Keratinocyte (primary cell): ENCODE measurements at regions not wholly inside any gene's neighbourhood (a gene's known extent, or its start where the extent isn't known, plus 50 kb on each side); places are given as distances from the start of the nearest gene placed in this dataset.

Experiments used
- EZH2 ChIP-seq: IDR thresholded peaks from one replicate; pipeline ENCODE4 v1.6.1; 2012; ENCODE audit warnings: inconsistent platforms, mild to moderate bottlenecking, low read length, moderate library complexity
- TF ChIP-seq, protein P1 (sequence below), 3 experiments: IDR thresholded peaks in 1 of 3; conservative IDR thresholded peaks in 1 of 3; optimal IDR thresholded peaks in 1 of 3; 2 replicates in 2 of 3; 3 replicates in 1 of 3; pipeline versions ENCODE3 to v1.5.1; 2011; ENCODE audit warnings: low read length in 3 of 3, mild to moderate bottlenecking in 3 of 3, moderate library complexity in 2 of 3, control low read depth in 1 of 3, inconsistent platforms in 1 of 3; ENCODE audit not compliant: insufficient read depth in 2 of 3; ENCODE audit errors: extremely low read depth in 1 of 3

DNA sequence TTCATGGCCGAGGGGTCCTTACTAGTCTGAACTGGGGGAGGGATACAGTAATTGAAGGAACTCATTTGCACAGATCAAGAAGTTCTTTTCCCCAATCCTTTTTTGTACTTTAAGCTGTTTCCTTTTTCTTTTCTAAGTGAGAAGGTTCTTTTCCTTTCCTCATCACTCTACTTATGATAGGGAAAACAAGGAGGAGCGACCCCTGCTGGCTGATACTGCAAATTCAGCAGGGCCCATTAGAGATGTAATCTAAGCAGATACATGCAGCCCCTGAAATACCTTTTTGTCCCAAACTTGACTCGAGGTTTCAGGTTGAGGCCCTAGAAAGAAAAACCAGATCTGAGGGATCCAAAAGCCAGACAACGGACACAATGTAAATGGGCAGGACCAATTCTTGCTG is 305.5 kb downstream of the DNAJB9 start:
- TF ChIP-seq, protein P1, sequence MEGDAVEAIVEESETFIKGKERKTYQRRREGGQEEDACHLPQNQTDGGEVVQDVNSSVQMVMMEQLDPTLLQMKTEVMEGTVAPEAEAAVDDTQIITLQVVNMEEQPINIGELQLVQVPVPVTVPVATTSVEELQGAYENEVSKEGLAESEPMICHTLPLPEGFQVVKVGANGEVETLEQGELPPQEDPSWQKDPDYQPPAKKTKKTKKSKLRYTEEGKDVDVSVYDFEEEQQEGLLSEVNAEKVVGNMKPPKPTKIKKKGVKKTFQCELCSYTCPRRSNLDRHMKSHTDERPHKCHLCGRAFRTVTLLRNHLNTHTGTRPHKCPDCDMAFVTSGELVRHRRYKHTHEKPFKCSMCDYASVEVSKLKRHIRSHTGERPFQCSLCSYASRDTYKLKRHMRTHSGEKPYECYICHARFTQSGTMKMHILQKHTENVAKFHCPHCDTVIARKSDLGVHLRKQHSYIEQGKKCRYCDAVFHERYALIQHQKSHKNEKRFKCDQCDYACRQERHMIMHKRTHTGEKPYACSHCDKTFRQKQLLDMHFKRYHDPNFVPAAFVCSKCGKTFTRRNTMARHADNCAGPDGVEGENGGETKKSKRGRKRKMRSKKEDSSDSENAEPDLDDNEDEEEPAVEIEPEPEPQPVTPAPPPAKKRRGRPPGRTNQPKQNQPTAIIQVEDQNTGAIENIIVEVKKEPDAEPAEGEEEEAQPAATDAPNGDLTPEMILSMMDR (optimal IDR thresholded peaks at IDR 0.05 in 1 of 3, IDR thresholded peaks at IDR 0.05 in 1 of 3, conservative IDR thresholded peaks at IDR 0.05 in 1 of 3; ENCODE audit: extremely low read depth in 1 of 3, insufficient read depth in 2 of 3, low read length in 3 of 3), result peak in 1 of 3 experiments; percentile 29
- no peak for TF ChIP-seq EZH2
